Osteocyte (in vitro differentiated cells): ENCODE measurements at regions not wholly inside any gene's neighbourhood (a gene's known extent, or its start where the extent isn't known, plus 50 kb on each side); places are given as distances from the start of the nearest gene placed in this dataset.

Source experiments
- DNase-seq: peaks from one replicate; pipeline ENCODE4 v3.0.0; 2021; ENCODE audit warnings: mixed read lengths; ENCODE audit not compliant: unreplicated experiment; ENCODE audit errors: extremely low spot score
- H3K27ac Mint-ChIP-seq: one replicate; pipeline ENCODE4 v1.8.0; 2021; ENCODE audit warnings: mild to moderate bottlenecking, mixed read lengths; ENCODE audit not compliant: unreplicated experiment
- H3K27me3 Mint-ChIP-seq: one replicate; pipeline ENCODE4 v1.8.0; 2021; ENCODE audit warnings: mixed read lengths; ENCODE audit not compliant: unreplicated experiment
- H3K36me3 Mint-ChIP-seq: one replicate; pipeline ENCODE4 v1.8.0; 2021; ENCODE audit warnings: mixed read lengths; ENCODE audit not compliant: unreplicated experiment
- H3K4me1 Mint-ChIP-seq: one replicate; pipeline ENCODE4 v1.8.0; 2021; ENCODE audit warnings: mixed read lengths; ENCODE audit not compliant: unreplicated experiment
- H3K4me3 Mint-ChIP-seq: one replicate; pipeline ENCODE4 v1.8.0; 2021; ENCODE audit warnings: mild to moderate bottlenecking, moderate library complexity, mixed read lengths; ENCODE audit not compliant: unreplicated experiment
- H3K9me3 Mint-ChIP-seq: one replicate; pipeline ENCODE4 v1.8.0; 2021; ENCODE audit warnings: mixed read lengths; ENCODE audit not compliant: unreplicated experiment
- TF ChIP-seq, protein P1 (sequence below): fragments of 200-600 bp; sonication (generic); IDR thresholded peaks from 2 replicates; pipeline ENCODE4 v1.5.0; 2021; ENCODE audit warnings: antibody characterized with exemption, mild to moderate bottlenecking, moderate library complexity

DNA sequence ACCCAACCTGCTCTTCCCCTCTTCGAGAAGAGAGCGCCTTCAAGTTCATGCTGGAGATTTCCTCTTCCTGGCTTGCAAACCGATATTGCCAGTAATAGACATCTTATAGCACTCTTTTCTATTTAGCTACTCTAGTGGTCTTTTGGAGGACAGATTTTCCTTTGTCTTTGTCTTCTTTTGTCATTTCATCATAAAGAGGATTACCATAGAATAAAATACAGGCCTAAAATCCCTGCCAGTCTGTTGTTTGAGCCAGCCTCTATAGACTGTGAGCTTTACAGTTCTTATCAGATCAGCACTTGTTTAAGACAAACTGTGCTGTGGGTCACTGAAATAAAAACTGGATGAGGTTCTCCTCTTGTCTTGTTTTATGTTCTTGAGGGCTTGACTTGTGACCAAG is 802.8 kb downstream of the NR2F1-AS1 start:
- no peaks in the 10 kb centered on the region for H3K27me3 Mint-ChIP-seq
- no peak overlapping the region for H3K27ac Mint-ChIP-seq

DNA sequence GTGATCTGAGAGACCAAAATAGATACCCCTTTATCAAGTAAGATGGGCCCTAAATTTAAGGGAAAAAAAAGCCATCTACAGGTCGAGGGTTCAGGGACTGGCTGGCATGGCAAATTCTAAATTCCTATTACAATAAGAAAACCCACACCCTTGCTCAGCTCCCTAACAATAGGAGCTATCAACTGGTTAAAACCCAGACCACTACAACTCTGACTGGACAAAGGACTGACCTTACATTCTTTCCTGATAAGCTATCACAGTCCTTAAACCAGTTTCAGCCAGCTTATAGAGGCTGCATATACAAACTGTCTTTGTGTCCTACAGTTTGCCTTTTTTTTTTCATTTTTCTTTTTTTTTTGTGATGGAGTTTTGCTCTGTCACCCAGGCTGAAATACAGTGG is 803.6 kb downstream of the NR2F1-AS1 start:
- peaks cover under 1% of the 10 kb centered on the region for H3K4me1 Mint-ChIP-seq
- no peak overlapping the region for H3K4me3 Mint-ChIP-seq
- no peak overlapping the region for H3K27ac Mint-ChIP-seq
- H3K9me3 Mint-ChIP-seq, result no peaks in the 10 kb centered on the region
- H3K36me3 Mint-ChIP-seq, result no peaks in the 10 kb centered on the region
- DNase-seq, result no peak
- TF ChIP-seq, protein P1, sequence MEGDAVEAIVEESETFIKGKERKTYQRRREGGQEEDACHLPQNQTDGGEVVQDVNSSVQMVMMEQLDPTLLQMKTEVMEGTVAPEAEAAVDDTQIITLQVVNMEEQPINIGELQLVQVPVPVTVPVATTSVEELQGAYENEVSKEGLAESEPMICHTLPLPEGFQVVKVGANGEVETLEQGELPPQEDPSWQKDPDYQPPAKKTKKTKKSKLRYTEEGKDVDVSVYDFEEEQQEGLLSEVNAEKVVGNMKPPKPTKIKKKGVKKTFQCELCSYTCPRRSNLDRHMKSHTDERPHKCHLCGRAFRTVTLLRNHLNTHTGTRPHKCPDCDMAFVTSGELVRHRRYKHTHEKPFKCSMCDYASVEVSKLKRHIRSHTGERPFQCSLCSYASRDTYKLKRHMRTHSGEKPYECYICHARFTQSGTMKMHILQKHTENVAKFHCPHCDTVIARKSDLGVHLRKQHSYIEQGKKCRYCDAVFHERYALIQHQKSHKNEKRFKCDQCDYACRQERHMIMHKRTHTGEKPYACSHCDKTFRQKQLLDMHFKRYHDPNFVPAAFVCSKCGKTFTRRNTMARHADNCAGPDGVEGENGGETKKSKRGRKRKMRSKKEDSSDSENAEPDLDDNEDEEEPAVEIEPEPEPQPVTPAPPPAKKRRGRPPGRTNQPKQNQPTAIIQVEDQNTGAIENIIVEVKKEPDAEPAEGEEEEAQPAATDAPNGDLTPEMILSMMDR, result no peak
- no peaks in the 10 kb centered on the region for H3K27me3 Mint-ChIP-seq

More for the DNA sequence above, 802.8 kb downstream of the NR2F1-AS1 start:
- Mint-ChIP-seq H3K36me3 (no peaks in the 10 kb centered on the region), H3K9me3 (no peaks in the 10 kb centered on the region), H3K4me1 (peaks cover 3% of the 10 kb centered on the region), H3K4me3 (no peak overlapping the region)
- DNase-seq, result no peak
- TF ChIP-seq, protein P1, result no peak

DNA sequence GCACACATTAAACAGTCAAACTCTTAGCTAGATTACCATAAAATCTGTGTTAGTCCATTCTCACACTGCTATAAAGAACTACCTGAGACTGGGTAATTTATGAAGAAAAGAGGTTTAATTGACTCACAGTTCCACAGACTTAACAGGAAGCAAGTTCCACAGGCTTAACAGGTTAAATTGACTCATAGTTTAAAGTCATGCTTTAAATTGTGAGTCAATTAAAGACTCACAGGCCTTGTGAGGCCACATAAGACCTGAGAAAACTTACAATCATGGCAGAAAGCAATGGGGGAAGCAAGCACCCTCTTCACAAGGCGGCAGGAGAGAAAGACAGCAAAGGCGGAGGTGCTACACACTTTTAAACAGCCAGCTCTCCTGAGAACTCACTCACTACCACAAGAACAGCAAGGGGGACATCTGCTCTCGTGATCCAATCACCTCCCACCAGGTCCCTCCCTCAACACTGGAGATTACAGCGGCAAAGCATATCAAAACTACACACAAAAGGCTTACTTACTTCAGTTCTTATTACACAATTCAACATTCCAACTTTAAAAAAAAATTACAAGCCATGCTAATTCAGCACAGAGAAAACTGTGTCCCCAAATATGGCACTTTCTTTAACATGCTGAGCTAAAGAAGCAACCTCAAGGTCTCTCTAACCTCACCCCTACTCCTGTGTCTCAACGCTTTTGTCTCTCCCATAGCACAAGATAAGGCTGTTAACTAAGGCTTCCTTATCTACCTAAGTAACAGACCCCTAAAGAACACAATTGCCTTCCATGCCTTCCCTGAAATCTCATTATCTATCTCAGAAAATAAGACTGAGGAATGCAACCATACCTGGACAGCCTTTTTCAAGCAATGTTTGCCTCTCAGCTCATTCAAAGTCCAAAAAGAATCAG is 805.1 kb downstream of the NR2F1-AS1 start:
- DNase-seq, result no peak
- H3K36me3 Mint-ChIP-seq, result no peaks in the 10 kb centered on the region
- no peaks in the 10 kb centered on the region for H3K27me3 Mint-ChIP-seq
- H3K27ac Mint-ChIP-seq, result no peak overlapping the region
- TF ChIP-seq, protein P1, result no peak
- H3K4me1 Mint-ChIP-seq, result no peaks in the 10 kb centered on the region
- H3K4me3 Mint-ChIP-seq, result no peak overlapping the region
- no peaks in the 10 kb centered on the region for H3K9me3 Mint-ChIP-seq

DNA sequence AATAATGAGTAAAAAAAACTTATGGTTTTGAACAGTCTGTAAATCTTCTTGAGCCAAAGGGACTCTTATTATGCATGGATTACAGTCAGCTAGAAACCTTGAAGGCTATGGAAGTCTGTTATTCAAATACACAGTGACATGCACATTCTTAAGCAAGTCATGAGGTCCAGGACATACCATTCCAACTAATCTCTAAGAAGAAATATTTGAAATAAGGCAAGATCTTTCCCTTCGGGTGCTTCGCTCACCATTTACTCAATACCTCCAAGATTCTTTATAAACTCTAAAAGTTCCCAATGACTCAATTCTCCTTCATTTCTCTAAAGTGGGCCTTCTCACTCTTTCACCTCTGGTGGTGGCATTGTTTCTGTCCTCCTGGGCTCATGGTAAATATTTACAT is 811.0 kb downstream of the NR2F1-AS1 start:
- no peak overlapping the region for H3K4me3 Mint-ChIP-seq
- DNase-seq, result no peak
- H3K27ac Mint-ChIP-seq, result peak overlapping the region; percentile 88

GRCh38 chr5:92761585-92761984 is 819.4 kb downstream of the NR2F1-AS1 start:
- DNase-seq, result no peak
- Mint-ChIP-seq H3K27me3 (no peaks in the 10 kb centered on the region), H3K9me3 (no peaks in the 10 kb centered on the region), H3K36me3 (no peaks in the 10 kb centered on the region), H3K4me1 (peaks cover 7% of the 10 kb centered on the region), H3K4me3 (no peak overlapping the region), H3K27ac (no peak overlapping the region)
- TF ChIP-seq, protein P1, result no peak

More for the DNA sequence above, 811.0 kb downstream of the NR2F1-AS1 start:
- peaks cover 15% of the 10 kb centered on the region for H3K4me1 Mint-ChIP-seq
- TF ChIP-seq, protein P1, result no peak
- no peaks in the 10 kb centered on the region for H3K36me3 Mint-ChIP-seq
- no peaks in the 10 kb centered on the region for H3K27me3 Mint-ChIP-seq
- peaks cover 5% of the 10 kb centered on the region for H3K9me3 Mint-ChIP-seq
